ENCODE measurements at regions not wholly inside any gene's neighbourhood (a gene's known extent, or its start where the extent isn't known, plus 50 kb on each side); places are given as distances from the start of the nearest gene placed in this dataset.

GRCh38 chr5:71810023-71810422 is 90.9 kb downstream of the CARTPT start:
- TF ChIP-seq CTCF (IDR thresholded peaks at IDR 0.05; ENCODE audit: unreplicated experiment) = no peak
- no peaks in the 10 kb centered on the region for H3K9me3 Mint-ChIP-seq (ENCODE audit: low read depth)
- peaks cover 10% of the 10 kb centered on the region for H3K27me3 Mint-ChIP-seq
- no peak for DNase-seq (ENCODE audit: low spot score, unreplicated experiment)
- peaks cover 5% of the 10 kb centered on the region for H3K4me1 Mint-ChIP-seq (ENCODE audit: low read depth)
- H3K36me3 Mint-ChIP-seq (ENCODE audit: insufficient read depth) = no peaks in the 10 kb centered on the region
- no peak overlapping the region for H3K27ac Mint-ChIP-seq
- H3K4me3 Mint-ChIP-seq (ENCODE audit: low read depth) = no peak overlapping the region

GRCh38 chr5:71810471-71811195 is 91.6 kb downstream of the CARTPT start:
- DNase-seq (ENCODE audit: low spot score, unreplicated experiment) = no peak
- Mint-ChIP-seq H3K4me3 (ENCODE audit: low read depth) (no peak overlapping the region), H3K27ac (no peak overlapping the region), H3K4me1 (ENCODE audit: low read depth) (peaks cover 5% of the 10 kb centered on the region), H3K9me3 (ENCODE audit: low read depth) (no peaks in the 10 kb centered on the region), H3K36me3 (ENCODE audit: insufficient read depth) (no peaks in the 10 kb centered on the region), H3K27me3 (peaks cover 10% of the 10 kb centered on the region)
- TF ChIP-seq CTCF (IDR thresholded peaks at IDR 0.05; ENCODE audit: unreplicated experiment) = no peak

GRCh38 chr5:71811779-71812178 is 92.7 kb downstream of the CARTPT start:
- no peaks in the 10 kb centered on the region for H3K36me3 Mint-ChIP-seq (ENCODE audit: insufficient read depth)
- no peak overlapping the region for H3K4me3 Mint-ChIP-seq (ENCODE audit: low read depth)
- TF ChIP-seq CTCF (IDR thresholded peaks at IDR 0.05; ENCODE audit: unreplicated experiment) = no peak
- H3K27ac Mint-ChIP-seq = no peak overlapping the region
- no peak for DNase-seq (ENCODE audit: low spot score, unreplicated experiment)
- peaks cover 7% of the 10 kb centered on the region for H3K27me3 Mint-ChIP-seq
- H3K9me3 Mint-ChIP-seq (ENCODE audit: low read depth) = no peaks in the 10 kb centered on the region
- peaks cover 5% of the 10 kb centered on the region for H3K4me1 Mint-ChIP-seq (ENCODE audit: low read depth)

GRCh38 chr5:71816307-71816706 is 97.2 kb downstream of the CARTPT start:
- no peak overlapping the region for H3K4me3 Mint-ChIP-seq (ENCODE audit: low read depth)
- peaks cover 7% of the 10 kb centered on the region for H3K9me3 Mint-ChIP-seq (ENCODE audit: low read depth)
- no peak for DNase-seq (ENCODE audit: low spot score, unreplicated experiment)
- H3K27me3 Mint-ChIP-seq = peaks cover 5% of the 10 kb centered on the region
- H3K36me3 Mint-ChIP-seq (ENCODE audit: insufficient read depth) = no peaks in the 10 kb centered on the region
- no peak for TF ChIP-seq CTCF (IDR thresholded peaks at IDR 0.05; ENCODE audit: unreplicated experiment)
- H3K4me1 Mint-ChIP-seq (ENCODE audit: low read depth) = peaks cover 5% of the 10 kb centered on the region
- H3K27ac Mint-ChIP-seq = no peak overlapping the region

- H3K27ac Mint-ChIP-seq = no peak overlapping the region
- peaks cover 5% of the 10 kb centered on the region for H3K4me1 Mint-ChIP-seq (ENCODE audit: low read depth)
- no peak overlapping the region for H3K4me3 Mint-ChIP-seq (ENCODE audit: low read depth)
- no peaks in the 10 kb centered on the region for H3K36me3 Mint-ChIP-seq (ENCODE audit: insufficient read depth)
- H3K9me3 Mint-ChIP-seq (ENCODE audit: low read depth) = peaks cover 17% of the 10 kb centered on the region
- H3K27me3 Mint-ChIP-seq = peaks cover 5% of the 10 kb centered on the region
- DNase-seq (ENCODE audit: low spot score, unreplicated experiment) = no peak
- no peak for TF ChIP-seq CTCF (IDR thresholded peaks at IDR 0.05; ENCODE audit: unreplicated experiment)
Measured at GRCh38 chr5:71817891-71818290, 98.8 kb downstream of the CARTPT start.
